T-helper 1 cell treated with Interleukin-12 subunit alpha and Interleukin-12 subunit beta and Interleukin-4 antibody, amounts not matched to agents 30 ng/mL and 1 ng/mL, for 36 hours (primary cell): ENCODE measurements at regions not wholly inside any gene's neighbourhood (a gene's known extent, or its start where the extent isn't known, plus 50 kb on each side); places are given as distances from the start of the nearest gene placed in this dataset.
"Not testable (repeated sequence)": the region's sequence is repeated elsewhere in the genome, so short reads cannot be mapped to it uniquely, and the experiment has no call there.

Experiments used
- intact Hi-C: fragments of 100-400 bp; cut with micrococcal nuclease; formaldehyde crosslinking; loops from one replicate; pipeline ENCODE4 v1.15.1; 2024

GRCh38 chr12:69028941-69029729 lies 96.2 kb upstream of the CPM start:
- intact Hi-C loops = no loop called here

- intact Hi-C loops = no loop called here
Observed at GRCh38 chr12:69030321-69030720, 97.3 kb upstream of the CPM start.

- intact Hi-C loops = no loop called here
Observed at GRCh38 chr12:69036533-69036932, 103.6 kb upstream of the CPM start.

GRCh38 chr12:69036999-69037398 lies 104.0 kb upstream of the CPM start:
- intact Hi-C loops = no loop called here

GRCh38 chr12:69039911-69040310 lies 106.9 kb upstream of the CPM start:
- intact Hi-C loops = no loop called here

GRCh38 chr12:69042557-69042956 lies 109.6 kb upstream of the CPM start:
- intact Hi-C loops = no loop called here

GRCh38 chr12:69042970-69043369 lies 110.0 kb upstream of the CPM start:
- intact Hi-C loops = no loop called here

GRCh38 chr12:69044887-69045286 lies 111.9 kb upstream of the CPM start:
- intact Hi-C loops = no loop called here

GRCh38 chr12:69045430-69045829 lies 112.5 kb upstream of the CPM start:
- intact Hi-C loops = no loop called here

GRCh38 chr12:69046363-69046762 lies 113.4 kb upstream of the CPM start:
- intact Hi-C loops = no loop called here

GRCh38 chr12:69046920-69047319 lies 113.9 kb upstream of the CPM start:
- intact Hi-C loops = no loop called here

- intact Hi-C loops = no loop called here
Observed at GRCh38 chr12:69047990-69048389, 115.0 kb upstream of the CPM start.

GRCh38 chr12:69049855-69050254 lies 116.9 kb upstream of the CPM start:
- intact Hi-C loops = not testable (repeated sequence)

- intact Hi-C loops = no loop called here
Observed at GRCh38 chr12:69052613-69053408, 119.8 kb upstream of the CPM start.

- intact Hi-C loops = no loop called here
Observed at GRCh38 chr12:69054343-69055056, 121.5 kb upstream of the CPM start.

- intact Hi-C loops = no loop called here
Observed at GRCh38 chr12:69055280-69055679, 122.3 kb upstream of the CPM start.

GRCh38 chr12:69055706-69056105 lies 122.7 kb upstream of the CPM start:
- intact Hi-C loops = no loop called here

GRCh38 chr12:69056743-69057515 lies 124.0 kb upstream of the CPM start:
- intact Hi-C loops = no loop called here

GRCh38 chr12:69057742-69058141 lies 124.8 kb upstream of the CPM start:
- intact Hi-C loops = no loop called here

GRCh38 chr12:69059465-69060457 lies 126.8 kb upstream of the CPM start:
- intact Hi-C loops = no loop called here
